ENCODE measurements at regions not wholly inside any gene's neighbourhood (a gene's known extent, or its start where the extent isn't known, plus 50 kb on each side); places are given as distances from the start of the nearest gene placed in this dataset.

GRCh38 chr3:176942305-176942704, 255.0 kb downstream of the TBL1XR1 start:
- no peak for DNase-seq (ENCODE audit: low read depth, low spot score)
- Histone ChIP-seq H3K9ac (ENCODE audit: control insufficient read depth, extremely low read depth, insufficient read depth, low read length) (no peak overlapping the region), H3K4me2 (ENCODE audit: control insufficient read depth, extremely low read depth, insufficient read depth, low read depth, low read length) (no peak overlapping the region), H2AFZ (ENCODE audit: control insufficient read depth, low read length) (no peak overlapping the region), H3K27me3 (ENCODE audit: control insufficient read depth, extremely low read depth, insufficient read depth, low read length) (no peaks in the 10 kb centered on the region), H3K79me2 (ENCODE audit: control insufficient read depth, insufficient read depth, low read length) (no peaks in the 10 kb centered on the region), H3K9me1 (ENCODE audit: control insufficient read depth, extremely low read depth, insufficient read depth, low read length) (no peaks in the 10 kb centered on the region), H3K4me1 (ENCODE audit: control insufficient read depth, extremely low read depth, insufficient read depth, low read length) (no peaks in the 10 kb centered on the region), H3K36me3 (ENCODE audit: control insufficient read depth in 2 of 2, extremely low read depth in 1 of 2, insufficient read depth in 2 of 2, low read length in 2 of 2) (no peaks in the 10 kb centered on the region), H3K9me3 (ENCODE audit: control insufficient read depth, low read depth, low read length) (no peaks in the 10 kb centered on the region), H3K4me3 (ENCODE audit: control insufficient read depth in 2 of 3, extremely low read depth in 1 of 3, insufficient read depth in 2 of 3, low read depth in 1 of 3, low read length in 3 of 3) (no peak overlapping the region), H3K27ac (ENCODE audit: control insufficient read depth, insufficient read depth, low read length) (no peak overlapping the region), H4K20me1 (ENCODE audit: control insufficient read depth, extremely low read depth, insufficient read depth, low read length) (no peaks in the 10 kb centered on the region)
- dilution Hi-C loops (cut with MboI; ENCODE audit: extremely low pct_ligation_motif_present, low sequenced_read_pairs) = loop anchor here (25.0 kb wide), 1 partner anchor 430 kb away; no protein-coding TSS in a partner anchor
- TF ChIP-seq EZH2 (IDR thresholded peaks at IDR 0.05; ENCODE audit: low read length) (no peak), CTCF (optimal IDR thresholded peaks at IDR 0.05 in 1 of 3, IDR thresholded peaks at IDR 0.05 in 1 of 3, conservative IDR thresholded peaks at IDR 0.05 in 1 of 3; ENCODE audit: extremely low read depth in 1 of 3, insufficient read depth in 2 of 3, low read length in 3 of 3) (no peak)
- no peak for FAIRE-seq

- no peaks in the 10 kb centered on the region for H3K4me1 ChIP-seq (ENCODE audit: control insufficient read depth, extremely low read depth, insufficient read depth, low read length)
- no peaks in the 10 kb centered on the region for H3K9me3 ChIP-seq (ENCODE audit: control insufficient read depth, low read depth, low read length)
- H3K9me1 ChIP-seq (ENCODE audit: control insufficient read depth, extremely low read depth, insufficient read depth, low read length) = no peaks in the 10 kb centered on the region
- dilution Hi-C loops (cut with MboI; ENCODE audit: extremely low pct_ligation_motif_present, low sequenced_read_pairs) = loop anchor here (25.0 kb wide), 1 partner anchor 429 kb away; no protein-coding TSS in a partner anchor
- H3K27ac ChIP-seq (ENCODE audit: control insufficient read depth, insufficient read depth, low read length) = no peak overlapping the region
- no peak overlapping the region for H3K4me3 ChIP-seq (ENCODE audit: control insufficient read depth in 2 of 3, extremely low read depth in 1 of 3, insufficient read depth in 2 of 3, low read depth in 1 of 3, low read length in 3 of 3)
- H3K4me2 ChIP-seq (ENCODE audit: control insufficient read depth, extremely low read depth, insufficient read depth, low read depth, low read length) = no peak overlapping the region
- TF ChIP-seq CTCF (optimal IDR thresholded peaks at IDR 0.05 in 1 of 3, IDR thresholded peaks at IDR 0.05 in 1 of 3, conservative IDR thresholded peaks at IDR 0.05 in 1 of 3; ENCODE audit: extremely low read depth in 1 of 3, insufficient read depth in 2 of 3, low read length in 3 of 3) (no peak), EZH2 (IDR thresholded peaks at IDR 0.05; ENCODE audit: low read length) (no peak)
- no peaks in the 10 kb centered on the region for H3K27me3 ChIP-seq (ENCODE audit: control insufficient read depth, extremely low read depth, insufficient read depth, low read length)
- H3K79me2 ChIP-seq (ENCODE audit: control insufficient read depth, insufficient read depth, low read length) = no peaks in the 10 kb centered on the region
- H3K36me3 ChIP-seq (ENCODE audit: control insufficient read depth in 2 of 2, extremely low read depth in 1 of 2, insufficient read depth in 2 of 2, low read length in 2 of 2) = no peaks in the 10 kb centered on the region
- no peak for DNase-seq (ENCODE audit: low read depth, low spot score)
- no peaks in the 10 kb centered on the region for H4K20me1 ChIP-seq (ENCODE audit: control insufficient read depth, extremely low read depth, insufficient read depth, low read length)
- FAIRE-seq = no peak
- no peak overlapping the region for H2AFZ ChIP-seq (ENCODE audit: control insufficient read depth, low read length)
- no peak overlapping the region for H3K9ac ChIP-seq (ENCODE audit: control insufficient read depth, extremely low read depth, insufficient read depth, low read length)
Measured at GRCh38 chr3:176941689-176942088, 255.6 kb downstream of the TBL1XR1 start.
